H7 (cell line): ENCODE measurements at regions not wholly inside any gene's neighbourhood (a gene's known extent, or its start where the extent isn't known, plus 50 kb on each side); places are given as distances from the start of the nearest gene placed in this dataset.

Source experiments
- DNase-seq: peaks from one replicate; pipeline ENCODE4 v3.0.0; 2012
- H3K27me3 ChIP-seq: 2 replicates; pipeline ENCODE4 v1.6.0; 2011; ENCODE audit warnings: mild to moderate bottlenecking, low read length; ENCODE audit not compliant: control insufficient read depth, insufficient read depth
- H3K36me3 ChIP-seq: replicated peaks from 2 replicates; pipeline ENCODE4 v1.5.1; 2011; ENCODE audit warnings: low read length; ENCODE audit not compliant: control insufficient read depth, insufficient read depth
- H3K4me3 ChIP-seq: 2 replicates; pipeline ENCODE4 v1.5.1; 2011; ENCODE audit warnings: low read depth, mild to moderate bottlenecking, control low read depth, low read length, moderate library complexity; ENCODE audit not compliant: insufficient read depth

DNA sequence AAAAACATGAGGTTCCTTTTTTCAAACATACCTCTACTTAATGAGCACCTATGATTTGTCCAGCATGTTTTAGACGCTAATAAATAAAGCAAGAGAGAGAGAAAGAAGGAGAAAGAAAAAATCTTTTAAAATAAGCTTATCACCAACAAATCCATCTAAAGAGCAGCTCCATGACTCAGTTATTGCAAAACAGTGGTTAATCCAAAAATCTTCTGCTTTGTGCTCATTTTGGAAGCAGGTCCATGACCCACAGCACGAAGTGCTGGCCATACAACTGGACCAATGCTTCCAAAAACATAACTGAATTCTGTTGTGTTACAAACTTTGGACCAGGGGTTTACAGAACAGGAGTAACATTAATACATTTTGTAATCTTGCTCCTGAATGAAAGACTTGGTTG is 696.6 kb downstream of the KCNA4 start:
- DNase-seq = no peak

DNA sequence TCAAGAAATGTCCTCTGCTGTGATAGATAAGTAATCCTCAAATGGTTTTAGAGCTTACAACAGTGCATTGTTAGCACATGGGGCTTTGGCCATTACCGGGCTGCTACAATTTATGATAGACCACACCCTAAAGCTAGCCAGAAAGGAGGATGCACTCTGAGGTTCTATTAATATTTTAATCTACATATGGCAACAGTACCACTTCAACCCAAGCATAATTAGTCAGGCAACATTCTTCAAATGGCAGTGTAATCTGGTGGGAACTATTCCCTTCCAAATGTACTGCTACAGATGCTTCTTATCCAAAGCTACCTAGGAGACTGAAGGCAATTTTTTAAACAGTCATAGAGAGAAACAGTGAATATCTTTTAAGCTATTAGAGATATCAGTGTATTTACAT is 697.6 kb downstream of the KCNA4 start:
- Histone ChIP-seq H3K4me3 (no peak overlapping the region), H3K36me3 (no peaks in the 10 kb centered on the region), H3K27me3 (no peaks in the 10 kb centered on the region)
- DNase-seq = no peak

More for the DNA sequence above, 696.6 kb downstream of the KCNA4 start:
- H3K27me3 ChIP-seq = no peaks in the 10 kb centered on the region
- no peak overlapping the region for H3K4me3 ChIP-seq
- no peaks in the 10 kb centered on the region for H3K36me3 ChIP-seq

DNA sequence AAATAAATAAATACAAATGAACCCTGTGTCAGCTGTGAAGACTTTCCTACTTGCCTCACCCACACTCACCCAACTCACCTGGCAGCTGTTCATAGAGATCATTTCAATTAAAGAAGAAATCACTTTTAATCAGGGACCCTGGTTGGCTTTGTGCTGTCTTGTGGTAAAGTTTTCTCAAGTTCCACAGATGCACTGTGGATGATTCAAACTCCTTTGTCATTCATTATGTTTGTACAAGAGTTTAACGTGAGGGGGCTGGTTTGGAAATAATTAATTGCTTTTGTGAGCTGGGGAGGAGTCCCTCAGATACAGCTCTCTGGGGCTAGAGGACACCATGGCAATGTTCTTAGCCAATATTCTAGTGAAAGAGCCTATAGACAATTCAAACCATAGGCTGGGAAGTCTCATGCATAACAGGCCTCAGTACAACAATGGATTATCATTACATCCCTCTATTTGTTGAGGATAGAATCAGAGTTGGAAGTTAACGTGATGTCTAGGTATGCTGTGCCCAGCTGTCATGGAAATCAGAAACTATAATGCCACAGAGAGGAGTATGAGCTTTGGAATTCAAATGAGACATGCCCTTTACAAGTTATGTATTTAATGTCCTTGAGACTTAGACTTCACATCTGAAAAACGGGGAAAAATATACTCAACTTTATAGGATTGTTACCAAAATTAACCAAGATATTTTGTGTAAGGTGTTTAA is 698.5 kb downstream of the KCNA4 start:
- Histone ChIP-seq H3K36me3 (no peaks in the 10 kb centered on the region), H3K27me3 (no peaks in the 10 kb centered on the region), H3K4me3 (no peak overlapping the region)
- no peak for DNase-seq

DNA sequence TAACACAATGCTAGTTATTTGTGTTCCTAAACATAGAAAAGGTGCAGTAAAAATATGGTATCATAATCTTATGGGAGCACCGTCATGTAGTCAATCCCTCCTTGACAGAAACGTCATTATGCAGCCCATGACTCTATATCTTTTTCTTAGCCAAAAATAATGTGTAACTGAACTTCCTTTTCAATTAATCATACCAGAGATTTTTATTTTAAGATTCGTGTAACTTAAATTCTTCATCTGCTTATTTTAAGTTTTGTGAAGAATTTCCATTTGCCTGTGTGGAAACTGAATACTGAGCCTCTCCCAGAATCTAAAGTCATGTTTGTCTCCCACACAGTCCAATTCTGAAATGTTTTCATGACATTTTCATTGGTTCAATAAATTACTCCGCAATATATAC is 699.1 kb downstream of the KCNA4 start:
- no peaks in the 10 kb centered on the region for H3K27me3 ChIP-seq
- no peak overlapping the region for H3K4me3 ChIP-seq
- no peak for DNase-seq
- H3K36me3 ChIP-seq = no peaks in the 10 kb centered on the region

DNA sequence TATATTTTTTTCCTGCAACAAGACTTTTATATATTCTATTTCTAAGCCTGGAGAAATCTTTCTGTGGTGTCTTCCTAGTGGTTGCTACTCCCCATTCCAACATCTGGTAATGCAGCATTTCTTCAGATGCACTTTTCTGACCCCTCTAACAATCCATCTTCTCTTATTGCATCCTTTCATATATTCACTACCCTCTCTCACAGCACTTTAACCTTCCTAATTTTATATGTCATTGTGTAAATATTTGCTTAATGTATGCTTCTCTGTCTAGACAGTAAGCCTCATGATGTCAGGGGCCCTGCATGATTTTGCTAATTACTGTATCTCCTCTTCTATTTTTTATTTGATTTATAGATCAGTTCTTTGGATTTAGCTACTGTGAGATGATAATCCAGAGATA is 701.6 kb downstream of the KCNA4 start:
- Histone ChIP-seq H3K36me3 (no peaks in the 10 kb centered on the region), H3K4me3 (no peak overlapping the region), H3K27me3 (no peaks in the 10 kb centered on the region)
- DNase-seq = no peak

GRCh38 chr11:29314211-29314610 is 702.6 kb downstream of the KCNA4 start:
- DNase-seq = no peak
- Histone ChIP-seq H3K36me3 (no peaks in the 10 kb centered on the region), H3K27me3 (no peaks in the 10 kb centered on the region), H3K4me3 (no peak overlapping the region)

DNA sequence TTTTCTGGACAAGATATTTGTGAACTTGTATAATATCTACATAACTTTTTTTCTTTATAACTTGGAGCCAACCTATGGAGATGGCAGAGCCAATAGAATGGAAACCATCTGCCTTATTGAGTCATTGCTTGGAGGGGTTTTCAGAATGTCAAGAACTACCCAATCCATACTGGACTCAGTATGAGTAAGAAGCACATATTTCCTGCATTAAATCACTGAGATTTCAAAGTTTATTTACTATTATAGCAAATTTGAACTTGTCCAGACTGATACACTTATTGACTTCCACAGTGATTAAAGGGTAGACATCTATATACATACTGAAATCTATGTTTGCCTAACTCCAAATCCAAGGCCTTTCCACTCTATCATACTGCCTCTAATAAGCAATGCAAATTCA is 704.0 kb downstream of the KCNA4 start:
- H3K4me3 ChIP-seq = no peak overlapping the region
- H3K36me3 ChIP-seq = no peaks in the 10 kb centered on the region
- no peaks in the 10 kb centered on the region for H3K27me3 ChIP-seq
- DNase-seq = no peak

DNA sequence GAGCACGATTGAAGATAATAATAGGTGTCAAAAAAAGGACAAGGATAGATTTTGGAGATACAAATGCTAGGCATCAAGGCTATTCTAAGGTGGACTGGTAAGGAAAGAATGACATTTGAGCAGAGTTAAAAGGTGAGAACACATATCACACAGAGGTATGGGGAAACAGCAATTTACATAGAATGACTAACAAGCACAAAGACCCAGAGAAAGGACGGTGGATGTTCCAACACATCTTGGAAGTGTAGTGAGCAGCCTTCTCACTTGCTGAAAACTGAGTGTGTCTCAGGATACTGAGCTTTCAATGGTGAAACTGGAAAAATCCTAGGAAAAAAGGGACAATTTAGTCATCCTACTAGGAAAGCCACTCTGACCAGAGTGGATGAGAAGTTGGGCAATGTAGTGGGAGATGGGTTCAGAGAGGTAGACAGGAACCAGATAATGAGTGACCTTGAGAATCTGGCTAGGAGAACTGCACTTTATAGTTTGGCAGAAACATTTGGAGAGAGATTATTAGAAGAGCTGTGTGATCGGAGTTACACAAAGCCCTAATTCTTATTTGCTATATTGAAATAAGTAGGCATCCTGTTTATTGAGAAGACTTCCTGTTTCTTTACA is 706.0 kb downstream of the KCNA4 start:
- no peak overlapping the region for H3K4me3 ChIP-seq

GRCh38 chr11:29309992-29310391 is 706.8 kb downstream of the KCNA4 start:
- Histone ChIP-seq H3K4me3 (no peak overlapping the region), H3K27me3 (no peaks in the 10 kb centered on the region), H3K36me3 (no peaks in the 10 kb centered on the region)
- DNase-seq = no peak

More for the DNA sequence above, 706.0 kb downstream of the KCNA4 start:
- DNase-seq = no peak
- no peaks in the 10 kb centered on the region for H3K27me3 ChIP-seq
- H3K36me3 ChIP-seq = no peaks in the 10 kb centered on the region

- Histone ChIP-seq H3K36me3 (no peaks in the 10 kb centered on the region), H3K4me3 (no peak overlapping the region), H3K27me3 (no peaks in the 10 kb centered on the region)
- DNase-seq = no peak
These were observed 710.3 kb downstream of the KCNA4 start for GRCh38 chr11:29306527-29306926.

GRCh38 chr11:29305456-29306232 is 711.2 kb downstream of the KCNA4 start:
- Histone ChIP-seq H3K36me3 (no peaks in the 10 kb centered on the region), H3K4me3 (no peak overlapping the region), H3K27me3 (no peaks in the 10 kb centered on the region)
- no peak for DNase-seq

DNA sequence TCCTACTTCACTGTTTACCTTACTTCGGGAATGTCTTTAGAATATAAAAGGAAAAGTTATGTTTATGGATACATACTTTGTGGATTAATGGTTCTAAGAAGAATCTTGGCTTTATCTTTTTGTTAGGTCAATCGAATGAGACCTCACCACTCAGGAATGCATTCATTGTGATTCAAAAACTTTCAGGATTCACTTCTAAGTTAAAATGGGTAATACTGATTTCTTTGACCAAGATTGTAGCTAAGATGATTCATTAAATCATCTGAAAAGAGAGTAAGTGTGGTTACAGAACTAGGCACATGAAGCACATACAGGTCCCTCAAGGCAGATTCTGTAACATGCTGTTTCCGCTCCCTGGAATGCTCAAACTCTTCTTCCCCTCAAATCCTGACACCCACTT is 716.4 kb downstream of the KCNA4 start:
- no peaks in the 10 kb centered on the region for H3K36me3 ChIP-seq
- no peak overlapping the region for H3K4me3 ChIP-seq
- no peak for DNase-seq
- H3K27me3 ChIP-seq = no peaks in the 10 kb centered on the region

DNA sequence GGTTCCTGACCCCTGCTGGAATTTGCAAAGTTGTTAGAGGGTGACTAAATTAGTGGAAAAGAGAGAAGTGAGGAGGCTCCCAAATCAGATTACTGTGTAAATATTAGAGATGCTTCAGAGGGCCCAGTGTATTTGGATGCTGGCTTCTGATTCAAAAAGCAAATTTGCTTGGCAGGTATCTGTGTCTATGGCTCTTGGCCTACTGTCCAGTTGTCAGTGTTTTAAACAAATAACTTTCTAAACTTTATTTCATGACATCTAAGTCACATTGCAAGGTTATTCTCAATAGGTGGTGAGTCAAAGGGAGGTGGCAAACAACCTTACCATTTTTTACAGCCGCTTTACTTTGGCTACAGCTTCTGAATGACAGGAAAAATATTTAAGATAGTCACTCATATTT is 720.1 kb downstream of the KCNA4 start:
- Histone ChIP-seq H3K4me3 (no peak overlapping the region), H3K27me3 (no peaks in the 10 kb centered on the region), H3K36me3 (no peaks in the 10 kb centered on the region)
- no peak for DNase-seq

DNA sequence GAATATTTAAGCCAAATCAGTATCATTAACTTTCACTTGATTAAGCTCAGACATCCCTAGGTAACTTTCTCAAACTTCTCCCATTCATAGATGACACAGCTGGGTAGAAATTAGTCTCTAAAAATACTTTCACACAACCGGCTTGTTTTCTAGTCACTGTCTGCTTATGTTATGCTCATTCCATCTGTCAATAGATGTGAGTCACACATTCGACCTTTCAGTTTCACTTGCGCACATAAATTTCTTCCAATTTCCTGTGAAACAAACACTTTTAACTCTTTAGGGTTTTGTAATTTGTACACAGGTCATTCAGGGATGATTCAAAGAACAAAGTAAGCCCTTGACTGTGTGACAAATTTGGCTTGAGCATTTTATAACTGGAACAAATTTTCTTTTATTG is 723.0 kb downstream of the KCNA4 start:
- Histone ChIP-seq H3K4me3 (no peak overlapping the region), H3K27me3 (no peaks in the 10 kb centered on the region), H3K36me3 (no peaks in the 10 kb centered on the region)
- DNase-seq = no peak

GRCh38 chr11:29282088-29282487 is 734.7 kb downstream of the KCNA4 start:
- Histone ChIP-seq H3K4me3 (no peak overlapping the region), H3K27me3 (no peaks in the 10 kb centered on the region), H3K36me3 (no peaks in the 10 kb centered on the region)
- no peak for DNase-seq
